Rectal smooth muscle tissue (tissue), 1 donor: ENCODE measurements at regions not wholly inside any gene's neighbourhood (a gene's known extent, or its start where the extent isn't known, plus 50 kb on each side); places are given as distances from the start of the nearest gene placed in this dataset.
"Not testable (repeated sequence)": the region's sequence is repeated elsewhere in the genome, so short reads cannot be mapped to it uniquely, and the experiment has no call there.

ENCODE experiments used
- H3K27ac ChIP-seq: one replicate; pipeline ENCODE4 v1.7.0; 2013; ENCODE audit warnings: low read depth, low read length, inconsistent platforms
- H3K27me3 ChIP-seq: one replicate; pipeline ENCODE4 v1.7.0; 2013; ENCODE audit warnings: low read length; ENCODE audit not compliant: control insufficient read depth, insufficient read depth
- H3K36me3 ChIP-seq: one replicate; pipeline ENCODE4 v1.7.0; 2013; ENCODE audit warnings: low read length; ENCODE audit not compliant: control insufficient read depth, insufficient read depth
- H3K4me1 ChIP-seq: one replicate; pipeline ENCODE4 v1.7.0; 2013; ENCODE audit warnings: low read length; ENCODE audit not compliant: control insufficient read depth, insufficient read depth
- H3K4me3 ChIP-seq: one replicate; pipeline ENCODE4 v1.7.0; 2013; ENCODE audit warnings: low read length
- H3K9ac ChIP-seq: one replicate; pipeline ENCODE4 v1.7.0; 2013; ENCODE audit warnings: low read length

- Histone ChIP-seq H3K4me3 (no peak overlapping the region), H3K27me3 (no peaks in the 10 kb centered on the region), H3K27ac (no peak overlapping the region), H3K9ac (no peak overlapping the region), H3K36me3 (no peaks in the 10 kb centered on the region), H3K4me1 (no peaks in the 10 kb centered on the region)
These were observed 617.0 kb upstream of the CBLB start for GRCh38 chr3:106485802-106486201.

DNA sequence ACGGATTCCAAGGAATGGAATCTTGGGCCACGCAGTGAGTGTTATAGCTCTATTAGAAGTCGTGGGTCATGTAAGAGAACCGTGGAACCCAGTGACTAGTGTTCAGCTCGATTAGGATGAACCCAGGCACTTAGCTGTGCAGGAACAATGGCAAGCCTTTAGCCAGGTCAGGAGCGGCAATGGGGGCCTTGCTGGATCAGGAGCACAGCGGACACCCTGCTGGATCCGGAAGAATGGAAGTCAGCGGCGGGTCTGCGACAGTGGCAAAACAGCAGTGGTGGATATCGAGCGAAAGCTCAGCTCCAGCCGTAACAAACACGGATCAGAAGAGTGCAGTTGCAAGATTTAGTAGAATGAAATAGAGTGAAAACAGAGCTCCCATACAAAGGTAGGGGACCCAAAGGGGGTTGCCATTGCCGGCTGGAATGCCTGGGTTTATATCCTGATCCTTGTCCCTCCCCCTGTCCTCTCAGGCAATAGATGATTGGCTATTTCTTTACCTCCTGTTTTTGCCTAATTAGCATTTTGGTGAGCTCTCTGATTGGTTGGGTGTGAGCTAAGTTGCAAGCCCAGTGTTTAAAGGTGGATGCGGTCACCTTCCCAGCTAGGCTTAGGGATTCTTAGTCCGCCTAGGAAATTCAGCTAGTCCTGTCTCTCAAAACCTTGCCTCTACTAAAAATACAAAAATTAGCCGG is 618.3 kb upstream of the CBLB start:
- H3K27me3 ChIP-seq, H3K9ac ChIP-seq, H3K4me1 ChIP-seq, H3K36me3 ChIP-seq, H3K27ac ChIP-seq, H3K4me3 ChIP-seq: not testable (repeated sequence)

DNA sequence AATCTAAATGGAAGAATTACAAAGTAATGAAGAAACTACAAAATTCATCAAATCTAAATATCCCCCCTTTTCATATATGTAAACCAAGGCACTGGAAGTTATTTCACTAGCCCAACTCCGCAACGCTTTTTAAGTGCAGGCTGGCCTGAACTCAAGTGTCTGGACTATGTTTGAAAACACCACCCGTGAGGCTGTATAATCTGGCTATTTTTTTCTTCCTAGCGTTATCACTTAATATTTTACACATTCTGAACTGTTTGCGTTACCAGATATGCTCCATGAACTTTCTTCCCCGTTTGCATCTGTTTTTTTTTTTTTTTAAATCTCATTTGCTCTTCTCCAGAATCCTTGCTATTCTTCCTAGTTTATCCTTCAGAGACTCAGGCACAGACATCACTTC is 619.5 kb upstream of the CBLB start:
- Histone ChIP-seq H3K4me3 (no peak overlapping the region), H3K36me3 (no peaks in the 10 kb centered on the region), H3K4me1 (no peaks in the 10 kb centered on the region), H3K27ac (no peak overlapping the region), H3K27me3 (no peaks in the 10 kb centered on the region), H3K9ac (no peak overlapping the region)

GRCh38 chr3:106491796-106492195 is 623.0 kb upstream of the CBLB start:
- Histone ChIP-seq H3K9ac (no peak overlapping the region), H3K36me3 (no peaks in the 10 kb centered on the region), H3K4me3 (no peak overlapping the region), H3K27me3 (no peaks in the 10 kb centered on the region), H3K4me1 (no peaks in the 10 kb centered on the region), H3K27ac (no peak overlapping the region)

- H3K27me3 ChIP-seq, result no peaks in the 10 kb centered on the region
These were observed 639.6 kb upstream of the CBLB start for GRCh38 chr3:106508331-106508893.

DNA sequence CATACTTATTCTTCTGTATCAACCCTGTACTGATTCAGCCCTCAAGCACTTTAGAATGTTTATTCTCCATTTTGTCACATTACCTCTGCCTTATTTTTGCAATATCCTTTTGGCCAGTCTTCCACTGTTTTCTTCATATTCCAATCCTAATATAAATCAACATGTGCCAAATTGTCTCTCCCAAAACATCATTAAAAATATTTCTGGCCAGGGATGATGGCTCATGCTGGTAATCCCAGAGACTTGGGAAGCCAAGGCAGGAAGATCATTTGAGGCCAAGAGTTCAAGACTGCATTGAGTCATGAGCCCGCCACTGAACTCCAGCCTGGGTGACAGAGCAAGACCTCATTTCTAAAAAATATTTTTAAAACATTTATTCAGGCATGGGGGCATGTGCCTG is 641.4 kb upstream of the CBLB start:
- H3K9ac ChIP-seq, result no peak overlapping the region
- H3K36me3 ChIP-seq, result no peaks in the 10 kb centered on the region

More at GRCh38 chr3:106508331-106508893, 639.6 kb upstream of the CBLB start:
- H3K36me3 ChIP-seq, result no peaks in the 10 kb centered on the region
- no peak overlapping the region for H3K4me3 ChIP-seq
- no peak overlapping the region for H3K9ac ChIP-seq
- no peaks in the 10 kb centered on the region for H3K4me1 ChIP-seq
- H3K27ac ChIP-seq, result no peak overlapping the region

GRCh38 chr3:106512846-106513245 is 644.0 kb upstream of the CBLB start:
- H3K9ac ChIP-seq, result no peak overlapping the region
- no peaks in the 10 kb centered on the region for H3K36me3 ChIP-seq
- H3K27ac ChIP-seq, result no peak overlapping the region
- H3K4me3 ChIP-seq, result no peak overlapping the region
- no peaks in the 10 kb centered on the region for H3K4me1 ChIP-seq
- no peaks in the 10 kb centered on the region for H3K27me3 ChIP-seq

More for the DNA sequence above, 641.4 kb upstream of the CBLB start:
- Histone ChIP-seq H3K4me1 (no peaks in the 10 kb centered on the region), H3K4me3 (no peak overlapping the region), H3K27ac (no peak overlapping the region), H3K27me3 (no peaks in the 10 kb centered on the region)

GRCh38 chr3:106514431-106514830 is 645.6 kb upstream of the CBLB start:
- H3K9ac ChIP-seq, result no peak overlapping the region
- no peaks in the 10 kb centered on the region for H3K27me3 ChIP-seq
- no peaks in the 10 kb centered on the region for H3K36me3 ChIP-seq
- H3K4me1 ChIP-seq, result no peaks in the 10 kb centered on the region
- H3K27ac ChIP-seq, result no peak overlapping the region
- no peak overlapping the region for H3K4me3 ChIP-seq

GRCh38 chr3:106518516-106518915 is 649.7 kb upstream of the CBLB start:
- Histone ChIP-seq H3K4me3 (no peak overlapping the region), H3K27ac (no peak overlapping the region), H3K4me1 (no peaks in the 10 kb centered on the region), H3K27me3 (no peaks in the 10 kb centered on the region), H3K36me3 (no peaks in the 10 kb centered on the region), H3K9ac (no peak overlapping the region)

DNA sequence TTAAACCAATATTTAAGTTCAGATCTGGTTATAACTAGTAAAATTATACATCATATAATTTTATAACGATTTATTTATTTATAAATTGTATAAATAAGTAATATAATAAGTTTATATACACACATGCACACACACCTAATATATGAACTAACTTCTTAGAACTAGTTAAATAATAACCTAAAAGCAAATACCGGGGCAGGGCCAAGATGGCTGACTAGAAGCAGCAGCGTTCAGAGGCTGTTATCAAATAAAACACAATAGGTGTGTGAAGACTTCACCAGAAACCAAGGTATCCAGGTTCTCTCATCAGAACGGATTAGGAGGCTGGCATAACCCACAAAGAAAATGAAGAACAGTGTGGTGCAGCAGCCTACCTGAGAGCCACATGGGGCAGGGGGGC is 653.6 kb upstream of the CBLB start:
- H3K27me3 ChIP-seq, result no peaks in the 10 kb centered on the region
- no peaks in the 10 kb centered on the region for H3K36me3 ChIP-seq
- no peak overlapping the region for H3K4me3 ChIP-seq
- H3K4me1 ChIP-seq, result no peaks in the 10 kb centered on the region
- no peak overlapping the region for H3K9ac ChIP-seq
- H3K27ac ChIP-seq, result no peak overlapping the region

- Histone ChIP-seq H3K4me1 (no peaks in the 10 kb centered on the region), H3K36me3 (no peaks in the 10 kb centered on the region), H3K27me3 (no peaks in the 10 kb centered on the region), H3K4me3 (no peak overlapping the region), H3K9ac (no peak overlapping the region), H3K27ac (no peak overlapping the region)
These were observed 660.1 kb upstream of the CBLB start for GRCh38 chr3:106528932-106529331.

DNA sequence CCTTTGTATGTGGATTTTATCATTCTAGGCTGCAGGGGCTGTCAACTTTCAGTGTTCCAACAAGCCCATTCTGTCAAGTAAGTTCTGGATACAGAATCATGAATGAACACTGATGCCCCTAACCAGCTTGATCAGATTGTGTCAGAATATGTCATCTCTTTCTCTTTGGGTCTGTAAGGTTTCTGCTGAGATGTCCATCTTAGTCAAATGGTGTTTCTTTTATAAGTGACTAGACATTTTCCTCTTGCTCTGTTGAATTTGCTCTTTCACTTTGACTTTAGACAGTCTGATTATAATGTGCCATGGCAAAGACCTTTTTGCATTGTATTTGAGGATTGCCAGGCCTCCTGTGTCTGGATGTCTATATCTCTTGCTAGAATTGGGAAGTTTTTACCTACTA is 660.9 kb upstream of the CBLB start:
- no peak overlapping the region for H3K27ac ChIP-seq
- H3K36me3 ChIP-seq, result no peaks in the 10 kb centered on the region
- no peak overlapping the region for H3K4me3 ChIP-seq
- H3K27me3 ChIP-seq, result no peaks in the 10 kb centered on the region
- H3K9ac ChIP-seq, result no peak overlapping the region
- no peaks in the 10 kb centered on the region for H3K4me1 ChIP-seq

- no peak overlapping the region for H3K27ac ChIP-seq
- no peaks in the 10 kb centered on the region for H3K36me3 ChIP-seq
- no peaks in the 10 kb centered on the region for H3K4me1 ChIP-seq
- no peak overlapping the region for H3K9ac ChIP-seq
- no peaks in the 10 kb centered on the region for H3K27me3 ChIP-seq
- no peak overlapping the region for H3K4me3 ChIP-seq
These were observed 661.6 kb upstream of the CBLB start for GRCh38 chr3:106530367-106530766.
